NCI-H2227 treated with DMSO at 0.1 percent for 48 hours (cell line): ENCODE measurements at regions not wholly inside any gene's neighbourhood (a gene's known extent, or its start where the extent isn't known, plus 50 kb on each side); places are given as distances from the start of the nearest gene placed in this dataset.

ENCODE experiments used
- DNase-seq: peaks from one replicate; lab custom pipeline; 2025; lab: John Stamatoyannopoulos, UW

GRCh38 chr2:860259-860855, 90.3 kb upstream of the SNTG2 start:
- DNase-seq, result no peak

GRCh38 chr2:858646-859045, 92.0 kb upstream of the SNTG2 start:
- DNase-seq, result no peak

- DNase-seq, result no peak
Measured at GRCh38 chr2:857937-858336, 92.7 kb upstream of the SNTG2 start.

- no peak for DNase-seq
Measured at GRCh38 chr2:857081-857480, 93.6 kb upstream of the SNTG2 start.

- DNase-seq, result no peak
Measured at GRCh38 chr2:856456-856855, 94.2 kb upstream of the SNTG2 start.

GRCh38 chr2:856041-856440, 94.6 kb upstream of the SNTG2 start:
- DNase-seq, result no peak

GRCh38 chr2:855177-855576, 95.5 kb upstream of the SNTG2 start:
- no peak for DNase-seq

GRCh38 chr2:854460-854859, 96.2 kb upstream of the SNTG2 start:
- no peak for DNase-seq

GRCh38 chr2:853203-853870, 97.3 kb upstream of the SNTG2 start:
- DNase-seq, result no peak

GRCh38 chr2:852168-852567, 98.5 kb upstream of the SNTG2 start:
- DNase-seq, result no peak

- no peak for DNase-seq
Measured at GRCh38 chr2:851680-852079, 99.0 kb upstream of the SNTG2 start.

GRCh38 chr2:851078-851477, 99.6 kb upstream of the SNTG2 start:
- DNase-seq, result no peak

- no peak for DNase-seq
Measured at GRCh38 chr2:850429-850828, 100.2 kb upstream of the SNTG2 start.

- DNase-seq, result no peak
Measured at GRCh38 chr2:848099-848498, 102.5 kb upstream of the SNTG2 start.

GRCh38 chr2:847669-848068, 103.0 kb upstream of the SNTG2 start:
- no peak for DNase-seq

GRCh38 chr2:844715-845114, 105.9 kb upstream of the SNTG2 start:
- no peak for DNase-seq

- no peak for DNase-seq
Measured at GRCh38 chr2:842151-842803, 108.4 kb upstream of the SNTG2 start.

- DNase-seq, result no peak
Measured at GRCh38 chr2:841036-841435, 109.6 kb upstream of the SNTG2 start.

- no peak for DNase-seq
Measured at GRCh38 chr2:834233-834632, 116.4 kb upstream of the SNTG2 start.

- no peak for DNase-seq
Measured at GRCh38 chr2:833180-833579, 117.5 kb upstream of the SNTG2 start.

- DNase-seq, result no peak
Measured at GRCh38 chr2:832635-833034, 118.0 kb upstream of the SNTG2 start.

- DNase-seq, result no peak
Measured at GRCh38 chr2:831622-832021, 119.0 kb upstream of the SNTG2 start.

- no peak for DNase-seq
Measured at GRCh38 chr2:831225-831536, 119.5 kb upstream of the SNTG2 start.
